Liver (tissue), 3 donors: ENCODE measurements at regions not wholly inside any gene's neighbourhood (a gene's known extent, or its start where the extent isn't known, plus 50 kb on each side); places are given as distances from the start of the nearest gene placed in this dataset.

Experiments used
- CTCF ChIP-seq: fragments of 150-350 bp; IDR thresholded peaks from 2 replicates; pipeline ENCODE4 v1.5.1; 2017; ENCODE audit warnings: improper control_type of control experiment, low read depth, low read length; ENCODE audit not compliant: missing input control
- EGR1 ChIP-seq, 2 donors: IDR thresholded peaks; 2 replicates each; pipeline ENCODE4 v1.6.1; 2016 to 2018; ENCODE audit warnings: antibody characterized with exemption in 2 of 2, low read depth in 2 of 2
- JUND ChIP-seq, 2 donors: IDR thresholded peaks; 2 replicates each; pipeline ENCODE4 v1.6.1; 2016; ENCODE audit warnings: antibody characterized with exemption in 2 of 2
- donor health status: healthy.
- donor health status: healthy.

GRCh38 chr6:90445533-90446108 is 141.3 kb downstream of the MAP3K7 start:
- TF ChIP-seq EGR1 (IDR thresholded peaks at IDR 0.05; ENCODE audit: low read depth in 2 of 2): no peak
- TF ChIP-seq CTCF: no peak
- no peak for TF ChIP-seq JUND (IDR thresholded peaks at IDR 0.05)
